AG04449 (cell line): ENCODE measurements at regions not wholly inside any gene's neighbourhood (a gene's known extent, or its start where the extent isn't known, plus 50 kb on each side); places are given as distances from the start of the nearest gene placed in this dataset.

Experiments
- CTCF ChIA-PET: fragments of 350-600 bp; formaldehyde crosslinking; extraction: SDS; loops from one replicate; lab custom pipeline; 2021; ENCODE audit warnings: antibody characterized with exemption; lab: Yijun Ruan, JAX
- POLR2A ChIA-PET: fragments of 400-600, 350-600 bp; formaldehyde crosslinking; extraction: SDS; loops from one replicate; lab custom pipeline; 2020; ENCODE audit warnings: antibody characterized with exemption, inconsistent platforms; lab: Yijun Ruan, JAX
- DNase-seq: peaks from one replicate; pipeline ENCODE4 v3.0.0-alpha.2; 2010; ENCODE audit warnings: low read depth, low spot score
- H3K4me3 ChIP-seq: 2 replicates; pipeline ENCODE4 v1.5.1; 2011; ENCODE audit warnings: low read depth, mild to moderate bottlenecking, control low read depth, low read length
- CTCF ChIP-seq: IDR thresholded peaks from one replicate; pipeline ENCODE4 v1.5.1; 2011; ENCODE audit warnings: mild to moderate bottlenecking, moderate library complexity, low read length, control low read depth, inconsistent platforms; ENCODE audit not compliant: insufficient read depth; ENCODE audit errors: missing control alignments

- ChIA-PET POLR2A (no interaction called here), CTCF (no interaction called here)
- H3K4me3 ChIP-seq: no peak overlapping the region
- no peak for DNase-seq
- no peak for TF ChIP-seq CTCF
Measured at GRCh38 chr11:37774441-37774840, 1176.4 kb upstream of the RAG2 start.

GRCh38 chr11:37770145-37770544 lies 1172.1 kb upstream of the RAG2 start:
- ChIA-PET POLR2A (no interaction called here), CTCF (no interaction called here)
- no peak overlapping the region for H3K4me3 ChIP-seq
- DNase-seq: no peak
- TF ChIP-seq CTCF: no peak

DNA sequence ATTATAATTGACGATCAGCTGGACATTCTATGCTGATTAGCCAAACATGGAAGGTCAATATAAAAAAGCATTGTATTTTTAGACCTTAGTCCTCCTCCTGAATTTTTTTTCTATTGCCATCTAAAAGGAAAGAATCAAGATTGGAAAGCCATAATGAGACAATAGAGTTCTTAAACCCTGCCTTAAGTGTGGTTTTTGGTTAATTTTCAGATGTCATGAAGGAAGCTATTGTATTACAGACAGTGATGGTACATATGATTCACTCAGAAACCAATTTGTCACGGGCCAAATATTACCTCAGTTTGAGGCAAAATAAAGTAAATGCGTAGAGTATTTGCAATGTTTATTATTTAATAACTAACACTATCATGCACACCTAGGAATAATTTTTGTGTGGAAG lies 1164.0 kb upstream of the RAG2 start:
- DNase-seq: no peak
- CTCF ChIA-PET: no interaction called here
- POLR2A ChIA-PET: no interaction called here
- no peak for TF ChIP-seq CTCF
- no peak overlapping the region for H3K4me3 ChIP-seq

DNA sequence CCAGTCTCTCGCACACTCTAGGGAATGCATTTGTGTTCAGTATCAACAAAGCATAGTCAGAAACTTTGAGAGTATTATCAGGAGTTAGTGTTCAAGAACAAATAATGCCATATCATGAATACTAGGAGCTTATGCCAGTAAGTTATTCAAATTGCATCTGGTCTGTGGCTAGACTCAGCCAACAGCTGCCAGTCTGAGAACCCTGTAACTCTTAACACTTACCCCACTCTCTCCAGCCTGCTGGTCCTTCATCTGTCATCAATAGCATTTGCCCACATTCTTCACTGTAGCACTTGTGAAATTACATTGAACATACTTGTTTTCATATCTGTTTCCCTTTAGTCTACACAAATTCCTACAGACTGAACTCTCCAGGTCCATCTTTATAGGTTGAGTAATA lies 1157.5 kb upstream of the RAG2 start:
- no peak for TF ChIP-seq CTCF
- ChIA-PET POLR2A (no interaction called here), CTCF (no interaction called here)
- no peak overlapping the region for H3K4me3 ChIP-seq
- no peak for DNase-seq

DNA sequence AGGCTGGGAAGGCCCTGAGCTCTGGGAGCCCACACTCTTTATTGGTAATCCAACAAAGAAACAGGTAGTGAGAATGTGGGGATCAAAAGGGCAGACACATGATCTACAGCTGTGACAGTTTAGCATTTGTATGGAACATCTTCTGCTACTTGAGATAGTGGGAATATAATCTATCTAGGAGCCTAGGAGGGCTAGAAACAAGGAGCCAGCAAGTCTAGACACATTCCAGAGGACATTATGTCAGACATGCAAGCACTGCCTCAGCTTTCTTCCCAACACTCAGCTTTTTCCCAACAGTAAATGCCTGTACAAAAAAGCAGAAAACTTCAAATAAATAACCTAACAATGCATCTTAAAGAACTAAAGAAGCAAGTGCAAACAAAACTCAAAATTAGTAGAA lies 1150.6 kb upstream of the RAG2 start:
- ChIA-PET CTCF (no interaction called here), POLR2A (no interaction called here)
- H3K4me3 ChIP-seq: no peak overlapping the region
- DNase-seq: no peak
- TF ChIP-seq CTCF: no peak

DNA sequence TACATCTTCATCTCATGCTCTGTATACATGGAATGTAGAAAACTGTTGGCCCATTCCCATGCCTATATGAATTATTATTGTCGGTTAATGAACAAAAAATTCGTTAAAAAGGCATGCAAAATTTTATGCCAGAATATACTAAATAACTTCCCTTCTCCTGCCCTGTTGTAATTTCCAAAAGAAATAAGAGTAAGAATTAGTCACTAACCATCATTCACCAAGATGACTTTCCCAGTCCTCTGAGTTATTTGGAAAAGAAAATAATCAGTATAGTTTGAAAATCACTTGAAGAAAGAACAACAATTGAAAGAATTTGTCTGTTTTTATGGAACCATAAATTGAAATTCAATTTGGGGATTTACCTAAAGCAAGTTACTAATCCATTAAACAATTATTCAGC lies 1149.1 kb upstream of the RAG2 start:
- DNase-seq: peak; percentile 3
- ChIA-PET CTCF (no interaction called here), POLR2A (no interaction called here)
- no peak overlapping the region for H3K4me3 ChIP-seq
- TF ChIP-seq CTCF: no peak
